ENCODE measurements at regions not wholly inside any gene's neighbourhood (a gene's known extent, or its start where the extent isn't known, plus 50 kb on each side); places are given as distances from the start of the nearest gene placed in this dataset.

GRCh38 chr16:86037999-86038925 lies 139.3 kb downstream of the IRF8 start:
- no peak for TF ChIP-seq POLR2A (IDR thresholded peaks at IDR 0.05; ENCODE audit: low read depth, low read length)
- TF ChIP-seq TAF1 (IDR thresholded peaks at IDR 0.05; ENCODE audit: borderline replicate concordance, low read depth, low read length), result no peak
- no peak for TF ChIP-seq POLR2AphosphoS5 (IDR thresholded peaks at IDR 0.05; ENCODE audit: low read depth, low read length)
